H9 (cell line): ENCODE measurements at regions not wholly inside any gene's neighbourhood (a gene's known extent, or its start where the extent isn't known, plus 50 kb on each side); places are given as distances from the start of the nearest gene placed in this dataset.

Source experiments
- DNase-seq: peaks from one replicate; pipeline ENCODE4 v3.0.0-alpha.2; 2017
- H2AFZ ChIP-seq: one replicate; pipeline ENCODE4 v1.6.1; 2013; ENCODE audit warnings: mild to moderate bottlenecking, low read length, control low read depth, moderate library complexity
- H2AK5ac ChIP-seq: 2 replicates; pipeline ENCODE4 v1.6.1; 2013; ENCODE audit warnings: low read length, control low read depth, mixed read lengths; ENCODE audit not compliant: insufficient read length
- H2BK120ac ChIP-seq: one replicate; pipeline ENCODE4 v1.6.1; 2013; ENCODE audit warnings: low read depth, mild to moderate bottlenecking, low read length, control low read depth, inconsistent platforms; ENCODE audit not compliant: poor library complexity, severe bottlenecking
- H2BK12ac ChIP-seq: 2 replicates; pipeline ENCODE4 v1.6.1; 2013; ENCODE audit warnings: low read length, control low read depth, mixed read lengths, low read depth; ENCODE audit not compliant: insufficient read length
- H2BK15ac ChIP-seq: 2 replicates; pipeline ENCODE4 v1.6.1; 2013; ENCODE audit warnings: low read depth, low read length, control low read depth
- H2BK20ac ChIP-seq: one replicate; pipeline ENCODE4 v1.6.1; 2013; ENCODE audit warnings: low read depth, mild to moderate bottlenecking, low read length, control low read depth, inconsistent platforms; ENCODE audit not compliant: poor library complexity, severe bottlenecking
- H2BK5ac ChIP-seq: 2 replicates; pipeline ENCODE4 v1.6.1; 2013; ENCODE audit warnings: low read length, control low read depth, mixed read lengths; ENCODE audit not compliant: insufficient read length
- H3K14ac ChIP-seq: 2 replicates; pipeline ENCODE4 v1.6.1; 2013; ENCODE audit warnings: low read length, control low read depth; ENCODE audit not compliant: insufficient read depth
- H3K18ac ChIP-seq: 2 replicates; pipeline ENCODE4 v1.6.1; 2013; ENCODE audit warnings: low read depth, mild to moderate bottlenecking, mixed read lengths, low read length, control low read depth; ENCODE audit not compliant: insufficient read length
- H3K23ac ChIP-seq: 2 replicates; pipeline ENCODE4 v1.6.1; 2013; ENCODE audit warnings: low read length, control low read depth, mixed read lengths, low read depth; ENCODE audit not compliant: insufficient read length
- H3K23me2 ChIP-seq: 2 replicates; pipeline ENCODE4 v1.6.1; 2013; ENCODE audit warnings: low read depth, mild to moderate bottlenecking, mixed read lengths, low read length, control low read depth; ENCODE audit not compliant: insufficient read length, poor library complexity, severe bottlenecking
- H3K27ac ChIP-seq: 2 replicates; pipeline ENCODE4 v1.5.1; 2013; ENCODE audit warnings: low read length, control low read depth, mixed read lengths, low read depth; ENCODE audit not compliant: insufficient read length
- H3K27me3 ChIP-seq: 2 replicates; pipeline ENCODE4 v1.6.1; 2013; ENCODE audit warnings: low read length, control low read depth, inconsistent platforms; ENCODE audit not compliant: insufficient read depth
- H3K4ac ChIP-seq: 2 replicates; pipeline ENCODE4 v1.6.1; 2013; ENCODE audit warnings: low read depth, mild to moderate bottlenecking, control low read depth, inconsistent platforms, low read length, moderate library complexity
- H3K4me1 ChIP-seq: 2 replicates; pipeline ENCODE4 v1.6.1; 2013; ENCODE audit warnings: low read length, control low read depth, inconsistent platforms; ENCODE audit not compliant: insufficient read depth
- H3K4me2 ChIP-seq: 2 replicates; pipeline ENCODE4 v1.6.1; 2013; ENCODE audit warnings: low read length, control low read depth, mixed read lengths; ENCODE audit not compliant: insufficient read length, insufficient read depth
- H3K56ac ChIP-seq: 2 replicates; pipeline ENCODE4 v1.6.1; 2013; ENCODE audit warnings: low read depth, mild to moderate bottlenecking, mixed read lengths, low read length, control low read depth; ENCODE audit not compliant: insufficient read length
- H3K79me1 ChIP-seq: 2 replicates; pipeline ENCODE4 v1.6.1; 2013; ENCODE audit warnings: low read depth, mild to moderate bottlenecking, moderate library complexity, low read length, control low read depth, inconsistent platforms; ENCODE audit not compliant: insufficient read depth, poor library complexity, severe bottlenecking
- H3K79me2 ChIP-seq: 2 replicates; pipeline ENCODE4 v1.6.1; 2013; ENCODE audit warnings: low read length, control low read depth, inconsistent platforms; ENCODE audit not compliant: insufficient read depth
- H3K9ac ChIP-seq: 2 replicates; pipeline ENCODE4 v1.6.1; 2013; ENCODE audit warnings: low read length, control low read depth, mixed read lengths; ENCODE audit not compliant: insufficient read length; ENCODE audit errors: extremely low read depth
- H3K9me3 ChIP-seq: one replicate; pipeline ENCODE4 v1.6.1; 2013; ENCODE audit warnings: low read depth, low read length, inconsistent platforms; ENCODE audit not compliant: control insufficient read depth
- H3T11ph ChIP-seq: one replicate; pipeline ENCODE4 v1.6.1; 2013; ENCODE audit warnings: mild to moderate bottlenecking, low read length, control low read depth, inconsistent platforms
- H4K20me1 ChIP-seq: one replicate; pipeline ENCODE4 v1.6.1; 2013; ENCODE audit not compliant: control insufficient read depth, insufficient read length, insufficient read depth
- H4K5ac ChIP-seq: 2 replicates; pipeline ENCODE4 v1.6.1; 2013; ENCODE audit warnings: low read depth, mild to moderate bottlenecking, mixed read lengths, low read length, control low read depth; ENCODE audit not compliant: insufficient read length
- H4K8ac ChIP-seq: replicated peaks from 2 replicates; pipeline ENCODE4 v1.6.1; 2013; ENCODE audit warnings: low read length, control low read depth, mixed read lengths, low read depth; ENCODE audit not compliant: insufficient read length
- H4K91ac ChIP-seq: 2 replicates; pipeline ENCODE4 v1.6.1; 2013; ENCODE audit warnings: low read depth, mild to moderate bottlenecking, moderate library complexity, mixed read lengths, low read length, control low read depth; ENCODE audit not compliant: insufficient read length
- H3K27ac Mint-ChIP-seq, 3 experiments: 2 replicates in 2 of 3; 3 replicates in 1 of 3; pipeline ENCODE4 v1.8.0; 2020 to 2021; ENCODE audit warnings: mixed read lengths in 3 of 3, mild to moderate bottlenecking in 1 of 3, moderate library complexity in 1 of 3
- H3K27me3 Mint-ChIP-seq: 2 replicates; pipeline ENCODE4 v1.8.0; 2021; ENCODE audit warnings: low read depth, mild to moderate bottlenecking, moderate library complexity, mixed read lengths
- H3K36me3 Mint-ChIP-seq, 3 experiments: 2 replicates in 2 of 3; 3 replicates in 1 of 3; pipeline ENCODE4 v1.8.0; 2020 to 2021; ENCODE audit warnings: low read depth in 3 of 3, mixed read lengths in 3 of 3; ENCODE audit not compliant: insufficient read depth in 1 of 3
- H3K4me1 Mint-ChIP-seq, 2 experiments: 2 replicates each; pipeline ENCODE4 v1.8.0; 2020; ENCODE audit warnings: mixed read lengths in 2 of 2
- H3K4me3 Mint-ChIP-seq, 2 experiments: 2 replicates in 1 of 2; 3 replicates in 1 of 2; pipeline ENCODE4 v1.8.0; 2020 to 2021; ENCODE audit warnings: mild to moderate bottlenecking in 2 of 2, mixed read lengths in 2 of 2, moderate library complexity in 1 of 2
- H3K9me3 Mint-ChIP-seq, 2 experiments: 2 replicates in 1 of 2; 3 replicates in 1 of 2; pipeline ENCODE4 v1.8.0; 2020; ENCODE audit warnings: mild to moderate bottlenecking in 2 of 2, mixed read lengths in 2 of 2, moderate library complexity in 1 of 2
- CTCF ChIP-seq: fragments of 200-600 bp; sonication (generic); conservative IDR thresholded peaks from 3 replicates; pipeline ENCODE4 v1.8.0; 2021; ENCODE audit warnings: antibody characterized with exemption, mild to moderate bottlenecking

- Histone ChIP-seq H3K27me3 (no peaks in the 10 kb centered on the region), H3K9me3 (no peaks in the 10 kb centered on the region), H3K14ac (no peak overlapping the region), H3K23me2 (no peaks in the 10 kb centered on the region), H3K23ac (no peak overlapping the region), H3K4me2 (no peak overlapping the region), H2BK15ac (no peak overlapping the region), H2BK5ac (no peak overlapping the region), H4K20me1 (no peaks in the 10 kb centered on the region), H2BK12ac (no peak overlapping the region), H3K4me1 (no peaks in the 10 kb centered on the region), H3K56ac (no peak overlapping the region), H3K79me1 (no peaks in the 10 kb centered on the region), H4K8ac (no peak overlapping the region), H3T11ph (no peak overlapping the region), H3K9ac (no peak overlapping the region), H2BK120ac (no peak overlapping the region), H3K27ac (no peak overlapping the region), H4K5ac (no peak overlapping the region), H2AFZ (no peak overlapping the region), H3K4ac (no peak overlapping the region), H4K91ac (no peak overlapping the region), H3K18ac (no peak overlapping the region), H2BK20ac (no peak overlapping the region), H3K79me2 (no peaks in the 10 kb centered on the region), H2AK5ac (no peak overlapping the region)
- Mint-ChIP-seq H3K4me1 (no peaks in the 10 kb centered on the region), H3K27ac (no peak overlapping the region), H3K9me3 (no peaks in the 10 kb centered on the region; a peak in 1 of 5 replicates), H3K36me3 (no peaks in the 10 kb centered on the region), H3K4me3 (no peak overlapping the region), H3K27me3 (no peaks in the 10 kb centered on the region)
- DNase-seq = no peak
- TF ChIP-seq CTCF = no peak
Observed at GRCh38 chr1:219420913-219421312, 192.0 kb downstream of the ZC3H11B start.
